Erythroblast (primary cell): ENCODE measurements at regions not wholly inside any gene's neighbourhood (a gene's known extent, or its start where the extent isn't known, plus 50 kb on each side); places are given as distances from the start of the nearest gene placed in this dataset.

Experiments
- GATA1 ChIP-seq: IDR thresholded peaks from 2 replicates; pipeline ENCODE4 v1.6.1; 2011; ENCODE audit warnings: low read depth, mild to moderate bottlenecking, control low read depth, low read length, moderate library complexity
- POLR2A ChIP-seq: IDR thresholded peaks from 2 replicates; pipeline ENCODE4 v1.6.1; 2011; ENCODE audit warnings: mild to moderate bottlenecking, low read length

- no peak for TF ChIP-seq POLR2A
- TF ChIP-seq GATA1, result no peak
These were observed 427.8 kb upstream of the CDH6 start for GRCh38 chr5:30765706-30766105.
